ENCODE measurements at regions not wholly inside any gene's neighbourhood (a gene's known extent, or its start where the extent isn't known, plus 50 kb on each side); places are given as distances from the start of the nearest gene placed in this dataset.
"Not testable (repeated sequence)": the region's sequence is repeated elsewhere in the genome, so short reads cannot be mapped to it uniquely, and the experiment has no call there.

DNA sequence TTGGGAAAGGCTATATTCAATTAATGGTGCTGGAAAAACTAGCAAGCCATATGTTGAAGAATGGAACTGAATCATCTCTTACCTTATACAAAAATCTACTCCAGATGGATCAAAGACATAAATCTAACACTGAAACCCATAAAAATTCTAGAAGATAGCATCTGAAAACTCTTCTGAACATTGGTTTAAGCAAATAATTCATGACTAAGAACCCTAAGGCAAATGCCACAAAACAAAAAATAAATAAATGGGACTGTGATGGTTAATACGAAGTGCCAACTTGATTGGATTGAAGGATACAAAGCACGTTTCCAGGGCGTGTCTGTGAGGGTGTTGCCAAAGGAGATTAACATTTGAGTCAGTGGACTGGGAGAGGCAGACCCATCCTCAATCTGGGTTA lies 1130.0 kb downstream of the DNAJB9 start:
- H3K9me3 ChIP-seq (ENCODE audit: control insufficient read depth in 2 of 2, low read length in 2 of 2) = no peaks in the 10 kb centered on the region
- H3K27me3 ChIP-seq (ENCODE audit: control insufficient read depth in 2 of 2, insufficient read depth in 2 of 2, low read length in 2 of 2) = no peaks in the 10 kb centered on the region
- no peaks in the 10 kb centered on the region for H3K36me3 ChIP-seq (ENCODE audit: control insufficient read depth in 2 of 2, insufficient read depth in 2 of 2, low read length in 2 of 2)

DNA sequence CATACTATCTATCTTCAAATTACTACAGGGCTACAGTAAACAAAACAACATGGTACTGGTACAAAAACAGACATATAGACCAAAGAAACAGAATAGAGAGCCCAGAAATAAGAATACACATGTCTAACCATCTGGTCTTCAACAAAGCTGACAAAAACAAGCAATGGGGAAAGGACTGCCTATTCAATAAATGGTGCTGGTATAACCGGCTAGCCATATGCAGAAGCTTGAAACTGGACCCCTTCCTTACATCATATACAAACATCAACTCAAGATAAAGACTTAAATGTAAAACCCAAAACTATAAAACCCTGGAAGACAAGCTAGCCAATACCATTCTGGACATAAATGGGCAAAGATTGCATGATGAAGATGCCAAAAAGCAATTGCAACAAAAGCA lies 1143.7 kb downstream of the DNAJB9 start:
- Histone ChIP-seq H3K9ac (ENCODE audit: low read depth in 1 of 2, low read length in 2 of 2) (no peak overlapping the region), H3K4me3 (ENCODE audit: low read length in 2 of 2) (no peak overlapping the region), H3K4me1 (ENCODE audit: control insufficient read depth in 2 of 2, insufficient read depth in 2 of 2, low read length in 2 of 2) (no peaks in the 10 kb centered on the region), H3K27ac (ENCODE audit: low read depth in 2 of 2, low read length in 2 of 2) (no peak overlapping the region), H3K36me3 (ENCODE audit: control insufficient read depth in 2 of 2, insufficient read depth in 2 of 2, low read length in 2 of 2) (no peaks in the 10 kb centered on the region), H3K27me3 (ENCODE audit: control insufficient read depth in 2 of 2, insufficient read depth in 2 of 2, low read length in 2 of 2) (no peaks in the 10 kb centered on the region), H3K9me3 (ENCODE audit: control insufficient read depth in 2 of 2, low read length in 2 of 2) (no peaks in the 10 kb centered on the region)

More for the DNA sequence above, 1130.0 kb downstream of the DNAJB9 start:
- H3K9ac ChIP-seq (ENCODE audit: low read depth in 1 of 2, low read length in 2 of 2) = no peak overlapping the region
- no peaks in the 10 kb centered on the region for H3K4me1 ChIP-seq (ENCODE audit: control insufficient read depth in 2 of 2, insufficient read depth in 2 of 2, low read length in 2 of 2)
- H3K27ac ChIP-seq (ENCODE audit: low read depth in 2 of 2, low read length in 2 of 2) = no peak overlapping the region
- H3K4me3 ChIP-seq (ENCODE audit: low read length in 2 of 2) = no peak overlapping the region

DNA sequence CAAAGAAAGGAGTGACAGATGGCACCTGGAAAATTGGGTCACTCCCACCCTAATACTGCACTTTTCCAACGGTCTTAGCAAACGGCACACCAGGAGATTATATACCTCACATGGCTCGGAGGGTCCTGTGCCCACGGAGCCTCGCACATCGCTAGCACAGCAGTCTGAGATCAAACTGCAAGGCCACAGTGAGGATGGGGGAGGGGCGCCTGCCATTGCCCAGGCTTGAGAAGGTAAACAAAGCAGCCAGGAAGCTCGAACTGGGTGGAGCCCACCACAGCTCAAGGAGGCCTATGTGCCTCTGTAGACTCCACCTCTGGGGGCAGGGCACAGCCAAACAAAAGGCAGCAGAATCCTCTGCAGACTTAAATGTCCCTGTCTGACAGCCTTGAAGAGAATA lies 1149.7 kb downstream of the DNAJB9 start:
- not testable (repeated sequence) for H3K36me3 ChIP-seq (ENCODE audit: control insufficient read depth in 2 of 2, insufficient read depth in 2 of 2, low read length in 2 of 2); H3K9me3 ChIP-seq (ENCODE audit: control insufficient read depth in 2 of 2, low read length in 2 of 2)

DNA sequence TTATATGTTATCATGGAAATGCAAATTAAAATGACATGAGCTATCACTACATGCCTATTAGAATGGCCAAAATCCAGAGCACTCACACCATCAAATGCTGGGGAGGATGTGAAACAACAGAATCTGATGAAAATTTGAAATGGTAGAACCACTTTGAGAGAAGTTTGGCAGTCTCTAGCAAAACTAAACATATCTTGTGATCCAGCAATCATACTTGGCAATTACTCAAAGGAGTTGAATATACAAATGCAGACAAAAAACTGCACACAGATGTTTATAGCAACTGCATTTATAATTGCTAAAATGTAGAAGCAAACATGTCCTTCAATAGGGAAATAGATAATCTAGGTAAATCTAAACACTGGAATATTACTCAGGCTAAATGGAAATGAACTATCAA lies 1164.9 kb downstream of the DNAJB9 start:
- Histone ChIP-seq H3K4me1 (ENCODE audit: control insufficient read depth in 2 of 2, insufficient read depth in 2 of 2, low read length in 2 of 2) (no peaks in the 10 kb centered on the region), H3K9me3 (ENCODE audit: control insufficient read depth in 2 of 2, low read length in 2 of 2) (no peaks in the 10 kb centered on the region), H3K27me3 (ENCODE audit: control insufficient read depth in 2 of 2, insufficient read depth in 2 of 2, low read length in 2 of 2) (no peaks in the 10 kb centered on the region), H3K4me3 (ENCODE audit: low read length in 2 of 2) (no peak overlapping the region), H3K27ac (ENCODE audit: low read depth in 2 of 2, low read length in 2 of 2) (no peak overlapping the region), H3K36me3 (ENCODE audit: control insufficient read depth in 2 of 2, insufficient read depth in 2 of 2, low read length in 2 of 2) (no peaks in the 10 kb centered on the region), H3K9ac (ENCODE audit: low read depth in 1 of 2, low read length in 2 of 2) (no peak overlapping the region)

More for the DNA sequence above, 1149.7 kb downstream of the DNAJB9 start:
- H3K4me1 ChIP-seq (ENCODE audit: control insufficient read depth in 2 of 2, insufficient read depth in 2 of 2, low read length in 2 of 2); H3K9ac ChIP-seq (ENCODE audit: low read depth in 1 of 2, low read length in 2 of 2); H3K4me3 ChIP-seq (ENCODE audit: low read length in 2 of 2); H3K27ac ChIP-seq (ENCODE audit: low read depth in 2 of 2, low read length in 2 of 2); H3K27me3 ChIP-seq (ENCODE audit: control insufficient read depth in 2 of 2, insufficient read depth in 2 of 2, low read length in 2 of 2): not testable (repeated sequence)

DNA sequence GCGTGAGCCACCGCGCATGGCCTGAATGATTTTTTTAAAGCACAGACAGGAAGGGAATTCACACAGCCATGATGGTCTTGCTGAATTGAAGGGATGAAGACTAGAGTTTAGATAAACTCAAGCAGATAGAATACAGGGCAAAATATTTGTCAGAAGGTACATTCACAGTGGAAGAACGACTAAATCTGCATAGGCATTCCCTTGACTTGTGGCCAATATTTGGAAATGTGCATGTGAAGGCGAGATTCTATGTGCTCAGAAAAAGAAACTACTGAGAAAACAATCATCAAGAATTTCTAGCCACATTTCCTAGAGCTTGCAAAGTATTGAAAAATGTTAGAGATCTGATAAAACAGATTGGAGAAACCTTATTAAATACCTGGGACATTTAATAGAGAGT lies 1166.2 kb downstream of the DNAJB9 start:
- Histone ChIP-seq H3K36me3 (ENCODE audit: control insufficient read depth in 2 of 2, insufficient read depth in 2 of 2, low read length in 2 of 2) (no peaks in the 10 kb centered on the region), H3K4me3 (ENCODE audit: low read length in 2 of 2) (no peak overlapping the region), H3K9me3 (ENCODE audit: control insufficient read depth in 2 of 2, low read length in 2 of 2) (no peaks in the 10 kb centered on the region), H3K27me3 (ENCODE audit: control insufficient read depth in 2 of 2, insufficient read depth in 2 of 2, low read length in 2 of 2) (no peaks in the 10 kb centered on the region), H3K27ac (ENCODE audit: low read depth in 2 of 2, low read length in 2 of 2) (no peak overlapping the region), H3K9ac (ENCODE audit: low read depth in 1 of 2, low read length in 2 of 2) (no peak overlapping the region), H3K4me1 (ENCODE audit: control insufficient read depth in 2 of 2, insufficient read depth in 2 of 2, low read length in 2 of 2) (no peaks in the 10 kb centered on the region)

DNA sequence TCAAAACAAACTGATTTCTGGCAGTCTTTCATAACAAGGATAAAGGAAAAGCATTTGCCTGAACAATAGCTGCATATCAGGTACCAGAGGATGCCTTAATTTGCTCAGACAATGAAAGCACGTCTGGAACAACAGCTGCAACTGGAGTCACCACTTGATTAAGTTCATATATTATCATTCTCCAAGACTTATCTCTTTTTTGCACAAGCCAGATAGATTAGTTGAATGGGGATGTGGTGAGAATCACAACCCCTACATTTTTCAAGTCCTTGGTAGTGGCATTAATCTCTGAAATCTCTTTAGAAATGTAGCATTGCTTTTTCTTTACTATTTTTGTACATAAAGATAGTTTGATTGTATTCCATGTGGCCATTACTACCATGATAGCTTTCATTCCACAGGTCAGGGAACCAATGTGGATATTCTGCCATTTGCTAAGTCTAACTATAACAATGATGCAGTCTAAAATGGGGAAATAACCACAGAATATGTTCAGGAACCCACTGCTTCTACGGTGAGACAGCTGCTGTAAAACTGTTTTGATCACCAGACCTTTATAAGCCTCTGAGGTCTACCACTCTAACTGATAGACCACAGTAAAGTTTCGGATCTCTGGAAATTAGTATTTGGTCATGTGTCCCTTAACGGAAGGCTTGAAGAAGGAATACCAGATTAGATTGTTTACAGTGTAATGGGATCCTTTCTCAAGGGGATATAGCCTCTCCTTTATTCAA lies 1176.2 kb downstream of the DNAJB9 start:
- no peak overlapping the region for H3K27ac ChIP-seq (ENCODE audit: low read depth in 2 of 2, low read length in 2 of 2)
- H3K9ac ChIP-seq (ENCODE audit: low read depth in 1 of 2, low read length in 2 of 2) = no peak overlapping the region
- H3K4me3 ChIP-seq (ENCODE audit: low read length in 2 of 2) = no peak overlapping the region
- no peaks in the 10 kb centered on the region for H3K36me3 ChIP-seq (ENCODE audit: control insufficient read depth in 2 of 2, insufficient read depth in 2 of 2, low read length in 2 of 2)
- H3K9me3 ChIP-seq (ENCODE audit: control insufficient read depth in 2 of 2, low read length in 2 of 2) = no peaks in the 10 kb centered on the region
- H3K4me1 ChIP-seq (ENCODE audit: control insufficient read depth in 2 of 2, insufficient read depth in 2 of 2, low read length in 2 of 2) = no peaks in the 10 kb centered on the region
- no peaks in the 10 kb centered on the region for H3K27me3 ChIP-seq (ENCODE audit: control insufficient read depth in 2 of 2, insufficient read depth in 2 of 2, low read length in 2 of 2)

DNA sequence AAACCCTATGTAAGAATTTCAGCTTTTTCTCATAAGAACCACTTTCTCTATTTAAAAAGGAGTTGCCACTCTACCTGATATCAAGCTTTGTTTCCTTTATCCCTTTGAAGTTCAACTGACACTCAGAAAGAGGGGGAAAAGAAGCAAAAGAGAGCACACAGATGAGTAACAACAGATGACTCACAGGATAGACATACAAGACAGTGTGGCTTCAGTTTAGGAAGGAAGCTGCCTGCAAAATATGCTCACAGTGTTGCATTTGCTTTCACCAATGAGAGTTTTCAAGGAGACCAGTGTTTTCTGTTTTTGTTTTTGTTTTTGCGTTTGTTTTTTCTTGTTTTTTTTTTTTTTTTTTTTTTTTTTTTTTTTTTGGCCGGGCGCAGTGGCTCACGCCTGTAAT lies 1181.6 kb downstream of the DNAJB9 start:
- H3K9me3 ChIP-seq (ENCODE audit: control insufficient read depth in 2 of 2, low read length in 2 of 2) = no peaks in the 10 kb centered on the region
- H3K27me3 ChIP-seq (ENCODE audit: control insufficient read depth in 2 of 2, insufficient read depth in 2 of 2, low read length in 2 of 2) = no peaks in the 10 kb centered on the region
- no peak overlapping the region for H3K9ac ChIP-seq (ENCODE audit: low read depth in 1 of 2, low read length in 2 of 2)
- no peak overlapping the region for H3K27ac ChIP-seq (ENCODE audit: low read depth in 2 of 2, low read length in 2 of 2)
- no peaks in the 10 kb centered on the region for H3K4me1 ChIP-seq (ENCODE audit: control insufficient read depth in 2 of 2, insufficient read depth in 2 of 2, low read length in 2 of 2)
- no peak overlapping the region for H3K4me3 ChIP-seq (ENCODE audit: low read length in 2 of 2)
- no peaks in the 10 kb centered on the region for H3K36me3 ChIP-seq (ENCODE audit: control insufficient read depth in 2 of 2, insufficient read depth in 2 of 2, low read length in 2 of 2)

DNA sequence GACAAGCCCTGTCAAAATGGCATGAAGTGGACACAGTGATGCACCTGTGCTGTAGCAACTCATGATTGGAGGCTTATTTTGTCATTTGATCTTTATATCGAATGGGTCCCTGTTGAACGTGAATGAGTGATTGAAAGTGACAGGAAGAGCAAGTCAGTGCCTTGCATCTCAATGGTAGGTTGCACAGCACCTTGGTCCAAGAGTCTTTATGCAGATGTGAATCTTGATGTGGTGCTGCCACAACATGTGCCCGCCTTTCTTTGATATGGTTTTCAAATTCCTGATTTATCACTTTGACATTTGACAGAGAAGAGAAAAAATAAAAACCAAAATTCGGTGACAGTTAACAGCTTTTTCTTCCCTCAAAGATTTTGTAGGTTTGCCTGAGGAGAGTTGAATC lies 1182.4 kb downstream of the DNAJB9 start:
- no peaks in the 10 kb centered on the region for H3K36me3 ChIP-seq (ENCODE audit: control insufficient read depth in 2 of 2, insufficient read depth in 2 of 2, low read length in 2 of 2)
- H3K9ac ChIP-seq (ENCODE audit: low read depth in 1 of 2, low read length in 2 of 2) = no peak overlapping the region
- no peak overlapping the region for H3K27ac ChIP-seq (ENCODE audit: low read depth in 2 of 2, low read length in 2 of 2)
- no peak overlapping the region for H3K4me3 ChIP-seq (ENCODE audit: low read length in 2 of 2)
- H3K4me1 ChIP-seq (ENCODE audit: control insufficient read depth in 2 of 2, insufficient read depth in 2 of 2, low read length in 2 of 2) = no peaks in the 10 kb centered on the region
- H3K9me3 ChIP-seq (ENCODE audit: control insufficient read depth in 2 of 2, low read length in 2 of 2) = no peaks in the 10 kb centered on the region
- H3K27me3 ChIP-seq (ENCODE audit: control insufficient read depth in 2 of 2, insufficient read depth in 2 of 2, low read length in 2 of 2) = no peaks in the 10 kb centered on the region

DNA sequence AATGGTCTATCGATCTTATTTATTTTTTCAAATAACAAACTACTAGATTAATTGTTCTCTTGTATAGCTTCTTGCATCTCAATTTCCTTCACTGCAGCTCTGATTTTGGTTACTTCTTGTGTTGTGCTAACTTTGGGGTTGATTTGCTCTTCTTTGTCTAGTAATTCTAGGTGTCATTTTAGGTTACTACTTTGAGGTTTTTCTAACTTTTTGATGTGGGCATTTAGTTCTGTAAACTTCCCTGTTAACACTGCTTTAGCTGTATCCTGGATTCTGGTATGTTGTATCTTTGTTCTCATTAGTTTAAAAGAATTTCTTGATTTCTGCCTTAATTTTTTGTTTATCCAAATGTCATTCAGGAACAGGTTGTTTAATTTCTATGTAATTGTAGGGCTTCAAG lies 1188.0 kb downstream of the DNAJB9 start:
- H3K27ac ChIP-seq (ENCODE audit: low read depth in 2 of 2, low read length in 2 of 2) = no peak overlapping the region
- H3K4me3 ChIP-seq (ENCODE audit: low read length in 2 of 2) = no peak overlapping the region
- no peaks in the 10 kb centered on the region for H3K36me3 ChIP-seq (ENCODE audit: control insufficient read depth in 2 of 2, insufficient read depth in 2 of 2, low read length in 2 of 2)
- peaks cover 5 to 6% of the 10 kb centered on the region in 2 donors for H3K9me3 ChIP-seq (ENCODE audit: control insufficient read depth in 2 of 2, low read length in 2 of 2)
- no peak overlapping the region for H3K9ac ChIP-seq (ENCODE audit: low read depth in 1 of 2, low read length in 2 of 2)
- H3K27me3 ChIP-seq (ENCODE audit: control insufficient read depth in 2 of 2, insufficient read depth in 2 of 2, low read length in 2 of 2) = no peaks in the 10 kb centered on the region
- H3K4me1 ChIP-seq (ENCODE audit: control insufficient read depth in 2 of 2, insufficient read depth in 2 of 2, low read length in 2 of 2) = no peaks in the 10 kb centered on the region

DNA sequence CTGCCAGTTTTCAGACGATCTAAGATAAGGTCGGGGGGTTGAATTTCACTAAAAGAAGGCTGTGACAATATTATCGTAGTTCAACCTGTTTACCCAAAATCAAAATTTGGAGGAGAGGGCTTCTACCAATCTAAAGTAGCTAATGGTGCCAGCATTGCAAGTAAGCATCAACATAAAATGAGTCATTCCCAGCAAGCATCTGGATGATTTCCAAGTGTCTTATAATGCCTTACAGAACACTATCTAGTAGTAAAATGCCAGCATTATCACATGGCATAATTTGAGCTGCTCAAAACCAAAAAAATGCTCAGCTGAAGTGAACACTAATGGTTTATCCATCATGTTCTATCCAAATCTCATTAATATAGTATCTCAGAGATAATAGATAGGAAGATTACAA lies 1193.9 kb downstream of the DNAJB9 start:
- no peaks in the 10 kb centered on the region for H3K36me3 ChIP-seq (ENCODE audit: control insufficient read depth in 2 of 2, insufficient read depth in 2 of 2, low read length in 2 of 2)
- no peak overlapping the region for H3K9ac ChIP-seq (ENCODE audit: low read depth in 1 of 2, low read length in 2 of 2)
- no peak overlapping the region for H3K27ac ChIP-seq (ENCODE audit: low read depth in 2 of 2, low read length in 2 of 2)
- H3K27me3 ChIP-seq (ENCODE audit: control insufficient read depth in 2 of 2, insufficient read depth in 2 of 2, low read length in 2 of 2) = no peaks in the 10 kb centered on the region
- peaks cover 5 to 6% of the 10 kb centered on the region in 2 donors for H3K9me3 ChIP-seq (ENCODE audit: control insufficient read depth in 2 of 2, low read length in 2 of 2)
- H3K4me3 ChIP-seq (ENCODE audit: low read length in 2 of 2) = no peak overlapping the region
- no peaks in the 10 kb centered on the region for H3K4me1 ChIP-seq (ENCODE audit: control insufficient read depth in 2 of 2, insufficient read depth in 2 of 2, low read length in 2 of 2)

DNA sequence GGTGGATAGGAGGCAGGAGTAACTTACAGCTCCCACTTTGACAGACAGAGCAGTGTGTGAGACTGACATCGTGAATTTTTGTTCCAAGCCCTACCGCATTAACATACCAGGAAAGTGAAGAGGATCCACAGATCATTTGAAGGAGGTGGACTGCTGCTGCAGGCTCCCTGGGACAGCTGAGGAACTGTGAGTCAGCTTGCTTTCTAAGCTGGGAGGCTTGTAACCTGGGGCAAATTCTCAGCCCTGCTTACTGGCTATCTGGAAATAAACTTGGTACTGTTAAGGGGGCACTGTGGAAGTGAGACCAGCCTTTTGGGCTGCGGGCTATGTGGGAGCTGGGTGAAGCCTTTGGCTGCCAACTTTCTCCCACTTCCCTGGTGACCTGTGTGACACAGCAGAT lies 1202.5 kb downstream of the DNAJB9 start:
- Histone ChIP-seq H3K27me3 (ENCODE audit: control insufficient read depth in 2 of 2, insufficient read depth in 2 of 2, low read length in 2 of 2) (no peaks in the 10 kb centered on the region), H3K9me3 (ENCODE audit: control insufficient read depth in 2 of 2, low read length in 2 of 2) (no peaks in the 10 kb centered on the region), H3K4me1 (ENCODE audit: control insufficient read depth in 2 of 2, insufficient read depth in 2 of 2, low read length in 2 of 2) (no peaks in the 10 kb centered on the region), H3K27ac (ENCODE audit: low read depth in 2 of 2, low read length in 2 of 2) (no peak overlapping the region), H3K4me3 (ENCODE audit: low read length in 2 of 2) (no peak overlapping the region), H3K36me3 (ENCODE audit: control insufficient read depth in 2 of 2, insufficient read depth in 2 of 2, low read length in 2 of 2) (no peaks in the 10 kb centered on the region), H3K9ac (ENCODE audit: low read depth in 1 of 2, low read length in 2 of 2) (no peak overlapping the region)

Data from mucosa of rectum (tissue), 2 donors.